ENCODE measurements at regions not wholly inside any gene's neighbourhood (a gene's known extent, or its start where the extent isn't known, plus 50 kb on each side); places are given as distances from the start of the nearest gene placed in this dataset.
"Not testable (repeated sequence)": the region's sequence is repeated elsewhere in the genome, so short reads cannot be mapped to it uniquely, and the experiment has no call there.

- TF ChIP-seq SUZ12 (IDR thresholded peaks at IDR 0.05; ENCODE audit: extremely low read depth, insufficient read depth, insufficient read length); YY1 (IDR thresholded peaks at IDR 0.05; ENCODE audit: insufficient read depth, insufficient read length); ZNF274 (IDR thresholded peaks at IDR 0.05; ENCODE audit: low read depth, low read length): not testable (repeated sequence)
Measured at GRCh38 chr1:149686593-149687238, 95.8 kb upstream of the FCGR1A start.
